Mucosa of stomach (tissue), 1 donor: ENCODE measurements at regions not wholly inside any gene's neighbourhood (a gene's known extent, or its start where the extent isn't known, plus 50 kb on each side); places are given as distances from the start of the nearest gene placed in this dataset.

Experiments
- H3K27me3 ChIP-seq: one replicate; pipeline ENCODE4 v1.7.0; 2013; ENCODE audit warnings: mild to moderate bottlenecking, low read length; ENCODE audit not compliant: control insufficient read depth, insufficient read depth
- H3K36me3 ChIP-seq: one replicate; pipeline ENCODE4 v1.7.0; 2013; ENCODE audit warnings: low read length; ENCODE audit not compliant: control insufficient read depth, insufficient read depth
- H3K4me1 ChIP-seq: one replicate; pipeline ENCODE4 v1.7.0; 2013; ENCODE audit warnings: mild to moderate bottlenecking, low read length; ENCODE audit not compliant: control insufficient read depth, insufficient read depth
- H3K4me3 ChIP-seq: one replicate; pipeline ENCODE4 v1.7.0; 2013; ENCODE audit warnings: low read length
- H3K9ac ChIP-seq: one replicate; pipeline ENCODE4 v1.7.0; 2013; ENCODE audit warnings: mild to moderate bottlenecking, low read length, moderate library complexity
- H3K9me3 ChIP-seq: one replicate; pipeline ENCODE4 v1.7.0; 2013; ENCODE audit warnings: mild to moderate bottlenecking, low read length, moderate library complexity; ENCODE audit not compliant: control insufficient read depth
- donor health status: Pancreatic carcinoma.

DNA sequence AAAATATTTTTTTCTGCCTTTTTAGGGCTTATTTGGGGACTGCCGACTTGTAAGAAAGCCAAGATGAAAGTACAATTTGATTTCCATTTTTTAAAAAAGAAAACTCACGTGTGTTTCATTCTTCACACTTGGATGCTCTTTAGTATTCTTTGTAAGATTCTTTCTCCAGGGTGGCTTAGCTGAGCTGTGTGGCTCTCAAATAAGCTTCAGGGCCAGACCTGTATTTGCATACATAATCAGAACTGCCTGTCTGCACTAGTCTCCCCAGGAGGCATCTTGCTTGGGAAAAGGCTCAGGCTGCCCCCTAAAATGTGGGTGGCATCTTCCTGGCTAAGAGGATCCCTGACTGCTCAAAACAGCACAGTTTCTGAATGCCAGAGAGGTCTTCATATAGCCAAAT lies 498.4 kb downstream of the MID1IP1 start:
- no peaks in the 10 kb centered on the region for H3K9me3 ChIP-seq
- no peak overlapping the region for H3K4me3 ChIP-seq
- H3K36me3 ChIP-seq = no peaks in the 10 kb centered on the region
- no peak overlapping the region for H3K9ac ChIP-seq
- H3K27me3 ChIP-seq = no peaks in the 10 kb centered on the region
- H3K4me1 ChIP-seq = no peaks in the 10 kb centered on the region

DNA sequence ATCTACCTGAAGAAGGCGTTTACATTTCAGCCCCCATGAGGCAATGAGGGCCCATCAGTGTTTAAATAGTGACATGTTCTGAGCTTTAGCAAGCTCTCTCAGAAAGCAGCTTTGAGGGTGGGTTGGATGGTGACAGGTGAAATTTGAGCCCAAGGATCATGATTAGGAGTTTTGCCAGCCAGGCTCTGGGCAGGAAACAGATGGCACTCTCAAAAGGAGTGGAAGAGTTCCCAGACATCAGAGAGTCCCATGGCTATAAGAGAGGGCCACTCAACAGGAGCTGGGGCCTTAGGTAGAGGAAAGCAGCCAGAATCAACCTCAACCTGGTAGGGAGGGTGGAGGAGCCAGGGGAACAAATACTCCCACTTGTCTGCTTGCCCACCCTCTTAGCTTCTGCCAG lies 499.8 kb downstream of the MID1IP1 start:
- Histone ChIP-seq H3K4me1 (no peaks in the 10 kb centered on the region), H3K9me3 (no peaks in the 10 kb centered on the region), H3K4me3 (no peak overlapping the region), H3K27me3 (no peaks in the 10 kb centered on the region), H3K9ac (no peak overlapping the region), H3K36me3 (no peaks in the 10 kb centered on the region)

GRCh38 chrX:39302838-39303237 lies 501.6 kb downstream of the MID1IP1 start:
- H3K9me3 ChIP-seq = no peaks in the 10 kb centered on the region

GRCh38 chrX:39304746-39305145 lies 503.5 kb downstream of the MID1IP1 start:
- Histone ChIP-seq H3K4me3 (no peak overlapping the region), H3K9ac (no peak overlapping the region), H3K4me1 (peaks cover 2% of the 10 kb centered on the region), H3K27me3 (no peaks in the 10 kb centered on the region), H3K36me3 (no peaks in the 10 kb centered on the region), H3K9me3 (no peaks in the 10 kb centered on the region)

More at GRCh38 chrX:39302838-39303237, 501.6 kb downstream of the MID1IP1 start:
- H3K4me3 ChIP-seq = no peak overlapping the region
- H3K9ac ChIP-seq = no peak overlapping the region
- H3K36me3 ChIP-seq = no peaks in the 10 kb centered on the region
- no peaks in the 10 kb centered on the region for H3K27me3 ChIP-seq
- no peaks in the 10 kb centered on the region for H3K4me1 ChIP-seq

- Histone ChIP-seq H3K4me3 (no peak overlapping the region), H3K36me3 (no peaks in the 10 kb centered on the region), H3K4me1 (peaks cover 9% of the 10 kb centered on the region), H3K9ac (no peak overlapping the region), H3K9me3 (no peaks in the 10 kb centered on the region), H3K27me3 (no peaks in the 10 kb centered on the region)
These were observed 506.2 kb downstream of the MID1IP1 start for GRCh38 chrX:39307488-39307887.

DNA sequence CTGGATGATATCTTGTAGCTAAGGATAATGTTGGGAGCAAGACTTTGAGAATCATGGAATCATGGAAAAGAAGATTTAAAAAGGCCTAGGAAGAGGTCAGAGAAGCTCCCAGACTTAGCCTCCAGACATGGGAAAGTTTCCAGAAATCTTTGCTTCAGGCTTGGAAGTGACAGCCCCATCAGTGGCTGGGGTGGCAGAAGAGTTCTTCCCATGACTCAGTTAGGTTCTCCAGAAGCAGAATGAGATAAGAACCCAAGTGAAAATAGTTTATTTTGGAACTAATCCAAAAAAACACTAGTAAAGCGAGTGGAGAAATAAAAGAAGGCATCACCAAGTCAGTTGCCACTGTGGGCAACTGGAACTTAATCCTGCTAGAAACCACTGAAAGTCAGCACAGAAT lies 506.9 kb downstream of the MID1IP1 start:
- H3K27me3 ChIP-seq = no peaks in the 10 kb centered on the region
- H3K9ac ChIP-seq = no peak overlapping the region
- H3K4me3 ChIP-seq = no peak overlapping the region
- no peaks in the 10 kb centered on the region for H3K36me3 ChIP-seq
- H3K4me1 ChIP-seq = peaks cover 9% of the 10 kb centered on the region
- H3K9me3 ChIP-seq = no peaks in the 10 kb centered on the region

GRCh38 chrX:39309018-39309635 lies 507.9 kb downstream of the MID1IP1 start:
- Histone ChIP-seq H3K4me1 (peaks cover 9% of the 10 kb centered on the region), H3K4me3 (no peak overlapping the region), H3K27me3 (no peaks in the 10 kb centered on the region), H3K9me3 (no peaks in the 10 kb centered on the region), H3K36me3 (no peaks in the 10 kb centered on the region), H3K9ac (no peak overlapping the region)

GRCh38 chrX:39309721-39310152 lies 508.5 kb downstream of the MID1IP1 start:
- no peaks in the 10 kb centered on the region for H3K27me3 ChIP-seq
- H3K4me1 ChIP-seq = peaks cover 9% of the 10 kb centered on the region
- H3K36me3 ChIP-seq = no peaks in the 10 kb centered on the region
- H3K9ac ChIP-seq = no peak overlapping the region
- H3K9me3 ChIP-seq = no peaks in the 10 kb centered on the region
- H3K4me3 ChIP-seq = no peak overlapping the region

GRCh38 chrX:39310891-39311290 lies 509.6 kb downstream of the MID1IP1 start:
- Histone ChIP-seq H3K9ac (no peak overlapping the region), H3K27me3 (no peaks in the 10 kb centered on the region), H3K4me1 (peaks cover 9% of the 10 kb centered on the region), H3K9me3 (no peaks in the 10 kb centered on the region), H3K36me3 (no peaks in the 10 kb centered on the region), H3K4me3 (no peak overlapping the region)

DNA sequence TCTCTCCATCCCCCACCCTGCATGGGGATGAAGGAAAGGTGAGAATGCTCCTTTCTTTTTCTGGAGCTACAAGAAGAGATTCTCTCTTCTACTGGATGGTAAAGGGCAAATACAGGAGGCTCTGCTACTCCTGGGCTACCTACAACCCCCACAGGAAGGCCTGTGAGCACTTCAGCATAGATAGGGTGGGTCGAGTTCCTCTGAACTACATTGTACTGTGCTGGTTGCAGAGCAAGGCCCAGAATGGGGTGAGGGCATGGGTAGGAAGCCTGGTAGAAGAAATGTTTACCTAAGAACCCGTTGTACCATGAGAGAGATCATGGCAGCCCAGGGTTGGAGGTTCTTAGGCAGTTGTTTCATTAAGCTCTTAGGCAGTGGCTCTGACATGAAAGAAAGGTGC lies 510.4 kb downstream of the MID1IP1 start:
- Histone ChIP-seq H3K9me3 (no peaks in the 10 kb centered on the region), H3K27me3 (no peaks in the 10 kb centered on the region), H3K9ac (no peak overlapping the region), H3K36me3 (no peaks in the 10 kb centered on the region), H3K4me1 (peaks cover 9% of the 10 kb centered on the region), H3K4me3 (no peak overlapping the region)

- Histone ChIP-seq H3K4me1 (peaks cover 9% of the 10 kb centered on the region), H3K9ac (no peak overlapping the region), H3K4me3 (no peak overlapping the region), H3K36me3 (no peaks in the 10 kb centered on the region), H3K9me3 (no peaks in the 10 kb centered on the region), H3K27me3 (no peaks in the 10 kb centered on the region)
These were observed 511.9 kb downstream of the MID1IP1 start for GRCh38 chrX:39313146-39313545.

- no peaks in the 10 kb centered on the region for H3K4me1 ChIP-seq
- no peak overlapping the region for H3K4me3 ChIP-seq
- H3K27me3 ChIP-seq = no peaks in the 10 kb centered on the region
- no peaks in the 10 kb centered on the region for H3K36me3 ChIP-seq
- H3K9ac ChIP-seq = no peak overlapping the region
- no peaks in the 10 kb centered on the region for H3K9me3 ChIP-seq
These were observed 517.5 kb downstream of the MID1IP1 start for GRCh38 chrX:39318506-39319343.
